ENCODE measurements at regions not wholly inside any gene's neighbourhood (a gene's known extent, or its start where the extent isn't known, plus 50 kb on each side); places are given as distances from the start of the nearest gene placed in this dataset.
"Not testable (repeated sequence)": the region's sequence is repeated elsewhere in the genome, so short reads cannot be mapped to it uniquely, and the experiment has no call there.

- no peak for DNase-seq (ENCODE audit: extremely low read depth, low read depth)
Measured at GRCh38 chr2:225761396-225761795, 361.9 kb downstream of the NYAP2 start.

- no peak for DNase-seq (ENCODE audit: extremely low read depth, low read depth)
Measured at GRCh38 chr2:225757248-225757647, 357.7 kb downstream of the NYAP2 start.

GRCh38 chr2:225756198-225756597 is 356.7 kb downstream of the NYAP2 start:
- DNase-seq (ENCODE audit: extremely low read depth, low read depth) = no peak

- no peak for DNase-seq (ENCODE audit: extremely low read depth, low read depth)
Measured at GRCh38 chr2:225748609-225749008, 349.1 kb downstream of the NYAP2 start.

GRCh38 chr2:225743996-225744395 is 344.5 kb downstream of the NYAP2 start:
- not testable (repeated sequence) for DNase-seq (ENCODE audit: extremely low read depth, low read depth)

- no peak for DNase-seq (ENCODE audit: extremely low read depth, low read depth)
Measured at GRCh38 chr2:225742487-225742886, 343.0 kb downstream of the NYAP2 start.

- DNase-seq (ENCODE audit: extremely low read depth, low read depth) = no peak
Measured at GRCh38 chr2:225740086-225740485, 340.6 kb downstream of the NYAP2 start.

- no peak for DNase-seq (ENCODE audit: extremely low read depth, low read depth)
Measured at GRCh38 chr2:225739328-225739727, 339.8 kb downstream of the NYAP2 start.

GRCh38 chr2:225738735-225739134 is 339.2 kb downstream of the NYAP2 start:
- no peak for DNase-seq (ENCODE audit: extremely low read depth, low read depth)

GRCh38 chr2:225737556-225737955 is 338.0 kb downstream of the NYAP2 start:
- no peak for DNase-seq (ENCODE audit: extremely low read depth, low read depth)

- DNase-seq (ENCODE audit: extremely low read depth, low read depth) = no peak
Measured at GRCh38 chr2:225735844-225736243, 336.3 kb downstream of the NYAP2 start.

GRCh38 chr2:225725726-225726125 is 326.2 kb downstream of the NYAP2 start:
- no peak for DNase-seq (ENCODE audit: extremely low read depth, low read depth)

Small RNA genes lying in the stretch of these regions (small RNA-seq; reads per million reads assigned to genes)
- 0 reads per million in 2 experiments for gene AC068138.1
- 0 to 0.06 reads per million in 2 experiments for gene MIR5702
